ENCODE measurements at regions not wholly inside any gene's neighbourhood (a gene's known extent, or its start where the extent isn't known, plus 50 kb on each side); places are given as distances from the start of the nearest gene placed in this dataset.

GRCh38 chr9:102779356-102779755 lies 215.8 kb upstream of the CYLC2 start:
- DNase-seq: no peak

GRCh38 chr9:102778746-102779145 lies 216.4 kb upstream of the CYLC2 start:
- H3K27me3 Mint-ChIP-seq (ENCODE audit: insufficient read depth): no peaks in the 10 kb centered on the region

More at GRCh38 chr9:102779356-102779755, 215.8 kb upstream of the CYLC2 start:
- Mint-ChIP-seq H3K9me3 (peaks cover 45% of the 10 kb centered on the region), H3K4me1 (ENCODE audit: low read depth) (no peaks in the 10 kb centered on the region), H3K36me3 (ENCODE audit: low read depth) (peaks cover 13% of the 10 kb centered on the region; the same call in 1 of the 2 replicates), H3K27me3 (ENCODE audit: insufficient read depth) (no peaks in the 10 kb centered on the region), H3K27ac (no peak overlapping the region), H3K4me3 (no peak overlapping the region)
- no peak for TF ChIP-seq CTCF (IDR thresholded peaks at IDR 0.05)

DNA sequence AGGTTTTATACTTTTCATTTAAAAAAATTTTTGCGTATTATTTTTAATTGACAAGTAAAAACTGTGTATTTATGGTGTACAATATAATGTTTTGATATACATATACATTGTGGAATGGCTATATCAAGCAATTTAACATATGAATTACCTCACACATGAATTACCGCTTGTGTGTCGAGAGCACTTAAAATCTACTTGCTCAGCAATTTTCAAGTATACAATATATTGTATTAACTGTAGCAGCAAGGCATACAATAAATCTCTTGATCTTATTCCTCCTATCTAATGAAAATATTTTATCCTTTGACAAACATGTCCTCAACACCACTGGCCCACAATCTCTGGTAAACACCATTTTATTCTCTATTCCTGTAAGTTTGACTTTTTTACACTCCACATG lies 224.4 kb upstream of the CYLC2 start:
- no peaks in the 10 kb centered on the region for H3K4me1 Mint-ChIP-seq (ENCODE audit: low read depth)
- H3K9me3 Mint-ChIP-seq: peaks cover 39% of the 10 kb centered on the region
- no peaks in the 10 kb centered on the region for H3K27me3 Mint-ChIP-seq (ENCODE audit: insufficient read depth)
- peaks cover 4% of the 10 kb centered on the region; the same call in 1 of the 2 replicates for H3K36me3 Mint-ChIP-seq (ENCODE audit: low read depth)
- H3K4me3 Mint-ChIP-seq: no peak overlapping the region
- no peak for DNase-seq
- H3K27ac Mint-ChIP-seq: no peak overlapping the region
- TF ChIP-seq CTCF (IDR thresholded peaks at IDR 0.05): no peak

More at GRCh38 chr9:102778746-102779145, 216.4 kb upstream of the CYLC2 start:
- Mint-ChIP-seq H3K27ac (no peak overlapping the region), H3K9me3 (peaks cover 45% of the 10 kb centered on the region), H3K4me1 (ENCODE audit: low read depth) (no peaks in the 10 kb centered on the region), H3K36me3 (ENCODE audit: low read depth) (peaks cover 13% of the 10 kb centered on the region; the same call in 1 of the 2 replicates), H3K4me3 (no peak overlapping the region)
- no peak for TF ChIP-seq CTCF (IDR thresholded peaks at IDR 0.05)
- no peak for DNase-seq

- H3K27ac Mint-ChIP-seq: no peak overlapping the region
- no peak for TF ChIP-seq CTCF (IDR thresholded peaks at IDR 0.05)
- H3K27me3 Mint-ChIP-seq (ENCODE audit: insufficient read depth): no peaks in the 10 kb centered on the region
- no peaks in the 10 kb centered on the region for H3K4me1 Mint-ChIP-seq (ENCODE audit: low read depth)
- peaks cover 38% of the 10 kb centered on the region for H3K9me3 Mint-ChIP-seq
- no peak for DNase-seq
- no peak overlapping the region for H3K4me3 Mint-ChIP-seq
- no peaks in the 10 kb centered on the region for H3K36me3 Mint-ChIP-seq (ENCODE audit: low read depth)
Observed at GRCh38 chr9:102769307-102769706, 225.8 kb upstream of the CYLC2 start.

GRCh38 chr9:102768002-102768401 lies 227.1 kb upstream of the CYLC2 start:
- Mint-ChIP-seq H3K4me3 (no peak overlapping the region), H3K27me3 (ENCODE audit: insufficient read depth) (no peaks in the 10 kb centered on the region), H3K4me1 (ENCODE audit: low read depth) (no peaks in the 10 kb centered on the region), H3K9me3 (peaks cover 42% of the 10 kb centered on the region), H3K27ac (no peak overlapping the region), H3K36me3 (ENCODE audit: low read depth) (peaks cover 4% of the 10 kb centered on the region; the same call in 1 of the 2 replicates)
- DNase-seq: no peak
- no peak for TF ChIP-seq CTCF (IDR thresholded peaks at IDR 0.05)

DNA sequence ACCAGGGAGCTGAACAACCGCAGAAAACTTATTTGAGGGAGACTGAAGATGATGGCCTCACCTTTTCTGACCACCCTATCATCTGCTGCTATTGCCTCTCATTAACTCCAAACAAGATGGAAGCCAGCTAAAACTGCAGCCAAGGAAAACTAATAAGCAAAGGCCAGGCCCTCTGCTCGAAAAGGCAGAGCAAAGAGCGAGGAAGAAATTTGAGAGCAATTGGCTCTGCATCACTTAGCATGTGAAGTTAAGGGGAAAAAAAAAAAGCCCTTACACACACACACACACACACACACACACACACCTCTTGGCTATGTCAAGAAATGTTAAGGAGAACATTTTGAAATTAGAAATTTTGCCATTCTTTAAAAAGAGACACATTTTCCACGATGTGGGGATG lies 228.1 kb upstream of the CYLC2 start:
- Mint-ChIP-seq H3K27me3 (ENCODE audit: insufficient read depth) (no peaks in the 10 kb centered on the region), H3K36me3 (ENCODE audit: low read depth) (peaks cover 4% of the 10 kb centered on the region; the same call in 1 of the 2 replicates), H3K27ac (no peak overlapping the region), H3K4me1 (ENCODE audit: low read depth) (no peaks in the 10 kb centered on the region), H3K9me3 (peaks cover 38% of the 10 kb centered on the region), H3K4me3 (no peak overlapping the region)
- TF ChIP-seq CTCF (IDR thresholded peaks at IDR 0.05): no peak
- DNase-seq: no peak
